ENCODE measurements at regions not wholly inside any gene's neighbourhood (a gene's known extent, or its start where the extent isn't known, plus 50 kb on each side); places are given as distances from the start of the nearest gene placed in this dataset.
A peak's percentile ranks its signal among the peaks of the same experiment; 100 is the strongest.

DNA sequence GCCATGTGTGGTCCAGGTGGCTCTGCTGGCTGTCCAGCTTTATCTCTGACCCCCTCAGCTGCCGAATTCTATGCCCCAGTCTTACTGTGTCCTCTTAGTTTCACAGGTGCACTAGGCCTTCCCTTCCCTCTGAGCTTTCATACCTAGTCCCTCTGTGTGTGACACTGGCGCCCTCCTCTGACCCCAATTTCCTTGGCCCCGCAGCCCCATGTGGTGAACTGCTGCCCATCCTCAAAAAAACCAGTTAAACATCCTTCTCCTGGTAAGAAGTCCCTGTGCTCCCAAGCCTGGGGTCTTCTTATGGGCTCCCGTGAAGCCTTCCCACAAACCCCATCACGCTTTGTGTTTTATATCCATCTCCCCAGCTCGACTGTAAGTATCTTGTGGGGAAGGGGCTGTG lies 93.9 kb upstream of the TSPAN2 start:
- Histone ChIP-seq H3K36me3 (ENCODE audit: control insufficient read depth, insufficient read depth, low read length) (no peaks in the 10 kb centered on the region), H3K9me3 (ENCODE audit: control insufficient read depth, insufficient read depth, low read length) (no peaks in the 10 kb centered on the region), H3K27me3 (ENCODE audit: control insufficient read depth, insufficient read depth, low read length) (no peaks in the 10 kb centered on the region), H3K27ac (ENCODE audit: low read depth, low read length) (no peak overlapping the region), H3K4me1 (ENCODE audit: control insufficient read depth, insufficient read depth, low read length) (peaks cover 16% of the 10 kb centered on the region), H3K4me3 (ENCODE audit: low read depth, low read length) (no peak overlapping the region)
- DNase-seq (ENCODE audit: low read depth in 4 of 6, low spot score in 6 of 6) = no peak
- 94% methylated on average over 3 of the region's 6 CpGs for WGBS (ENCODE audit: insufficient coverage)

GRCh38 chr1:115182012-115182715 lies 92.9 kb upstream of the TSPAN2 start:
- Histone ChIP-seq H3K4me3 (ENCODE audit: low read depth, low read length) (no peak overlapping the region), H3K27ac (ENCODE audit: low read depth, low read length) (no peak overlapping the region), H3K27me3 (ENCODE audit: control insufficient read depth, insufficient read depth, low read length) (no peaks in the 10 kb centered on the region), H3K9me3 (ENCODE audit: control insufficient read depth, insufficient read depth, low read length) (no peaks in the 10 kb centered on the region), H3K4me1 (ENCODE audit: control insufficient read depth, insufficient read depth, low read length) (peaks cover 16% of the 10 kb centered on the region), H3K36me3 (ENCODE audit: control insufficient read depth, insufficient read depth, low read length) (no peaks in the 10 kb centered on the region)
- DNase-seq (ENCODE audit: low read depth in 4 of 6, low spot score in 6 of 6) = no peak
- WGBS (ENCODE audit: insufficient coverage) = 61% methylated on average over 3 of the region's 7 CpGs

DNA sequence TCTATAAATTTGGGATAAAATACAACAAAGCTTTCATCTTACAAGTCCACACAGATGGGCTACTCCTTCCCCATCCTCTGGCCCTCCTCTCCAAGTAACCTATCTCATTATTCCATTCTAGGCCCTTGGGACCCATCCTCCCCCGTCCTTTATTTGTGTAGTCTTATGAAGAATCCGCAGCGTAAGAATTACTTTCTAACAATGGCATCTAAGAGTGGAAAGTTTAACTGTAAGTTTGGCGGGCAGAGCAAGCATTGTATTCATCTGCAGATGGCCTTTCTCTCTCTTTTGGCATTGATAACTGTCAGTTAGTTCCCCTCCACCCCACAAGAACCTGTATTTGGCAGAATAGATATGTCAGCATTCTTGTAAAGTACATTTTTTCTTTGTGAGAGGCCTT lies 91.9 kb upstream of the TSPAN2 start:
- whole genome bisulfite sequencing (ENCODE audit: insufficient coverage) = no CpG with 5 or more reads among the region's 4 CpGs

DNA sequence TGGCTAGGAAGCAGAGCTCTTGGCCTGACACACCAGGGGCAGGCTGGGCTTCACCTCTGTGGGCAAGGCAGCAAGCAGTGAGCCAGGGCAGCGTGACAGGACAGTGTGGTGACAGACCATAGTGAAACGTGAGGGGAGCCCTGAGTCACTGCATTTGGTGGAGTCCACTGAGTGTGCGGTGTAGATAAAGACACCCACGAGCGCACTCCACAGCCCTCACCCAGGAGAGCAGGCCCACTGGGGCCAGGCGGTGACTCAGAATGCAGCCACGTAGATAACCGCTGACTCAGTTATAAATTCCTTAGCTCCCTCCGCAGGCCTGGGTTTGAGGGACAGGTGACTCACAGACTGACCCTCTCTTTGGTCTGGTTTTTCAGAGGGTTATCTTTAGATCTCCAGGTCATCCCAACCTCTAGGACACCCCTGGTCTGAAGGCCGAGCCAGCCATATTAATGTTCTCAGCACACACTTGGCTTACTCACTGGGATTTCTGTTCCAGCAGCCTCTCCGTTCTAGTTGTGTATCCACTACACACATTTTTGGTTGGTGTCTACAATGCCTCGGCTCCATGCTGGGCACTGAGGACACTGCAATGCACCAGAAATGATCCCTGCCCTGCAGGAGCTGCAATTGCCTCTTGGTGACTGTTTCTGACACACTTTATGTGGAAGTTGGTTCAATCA lies 90.2 kb upstream of the TSPAN2 start:
- no peak overlapping the region for H3K4me3 ChIP-seq (ENCODE audit: low read depth, low read length)
- no peak overlapping the region for H3K27ac ChIP-seq (ENCODE audit: low read depth, low read length)
- DNase-seq (ENCODE audit: low read depth in 4 of 6, low spot score in 6 of 6) = no peak
- no peaks in the 10 kb centered on the region for H3K9me3 ChIP-seq (ENCODE audit: control insufficient read depth, insufficient read depth, low read length)
- 94% methylated on average over 12 of the region's 12 CpGs for WGBS (ENCODE audit: insufficient coverage)
- no peaks in the 10 kb centered on the region for H3K36me3 ChIP-seq (ENCODE audit: control insufficient read depth, insufficient read depth, low read length)
- H3K4me1 ChIP-seq (ENCODE audit: control insufficient read depth, insufficient read depth, low read length) = peaks cover 4% of the 10 kb centered on the region
- H3K27me3 ChIP-seq (ENCODE audit: control insufficient read depth, insufficient read depth, low read length) = no peaks in the 10 kb centered on the region

More for the DNA sequence above, 91.9 kb upstream of the TSPAN2 start:
- Histone ChIP-seq H3K9me3 (ENCODE audit: control insufficient read depth, insufficient read depth, low read length) (no peaks in the 10 kb centered on the region), H3K4me3 (ENCODE audit: low read depth, low read length) (no peak overlapping the region), H3K36me3 (ENCODE audit: control insufficient read depth, insufficient read depth, low read length) (no peaks in the 10 kb centered on the region), H3K27me3 (ENCODE audit: control insufficient read depth, insufficient read depth, low read length) (no peaks in the 10 kb centered on the region), H3K27ac (ENCODE audit: low read depth, low read length) (no peak overlapping the region), H3K4me1 (ENCODE audit: control insufficient read depth, insufficient read depth, low read length) (peaks cover 11% of the 10 kb centered on the region)
- no peak for DNase-seq (ENCODE audit: low read depth in 4 of 6, low spot score in 6 of 6)

GRCh38 chr1:115176189-115176588 lies 86.9 kb upstream of the TSPAN2 start:
- H3K36me3 ChIP-seq (ENCODE audit: control insufficient read depth, insufficient read depth, low read length) = no peaks in the 10 kb centered on the region
- DNase-seq (ENCODE audit: low read depth in 4 of 6, low spot score in 6 of 6) = no peak
- no CpG with 5 or more reads among the region's 1 CpG for WGBS (ENCODE audit: insufficient coverage)
- peak overlapping the region; percentile 22 for H3K27ac ChIP-seq (ENCODE audit: low read depth, low read length)
- no peaks in the 10 kb centered on the region for H3K27me3 ChIP-seq (ENCODE audit: control insufficient read depth, insufficient read depth, low read length)
- H3K9me3 ChIP-seq (ENCODE audit: control insufficient read depth, insufficient read depth, low read length) = no peaks in the 10 kb centered on the region
- H3K4me3 ChIP-seq (ENCODE audit: low read depth, low read length) = no peak overlapping the region
- no peaks in the 10 kb centered on the region for H3K4me1 ChIP-seq (ENCODE audit: control insufficient read depth, insufficient read depth, low read length)

GRCh38 chr1:115175596-115175995 lies 86.3 kb upstream of the TSPAN2 start:
- H3K9me3 ChIP-seq (ENCODE audit: control insufficient read depth, insufficient read depth, low read length) = no peaks in the 10 kb centered on the region
- DNase-seq (ENCODE audit: low read depth in 4 of 6, low spot score in 6 of 6) = no peak
- no peaks in the 10 kb centered on the region for H3K27me3 ChIP-seq (ENCODE audit: control insufficient read depth, insufficient read depth, low read length)
- 62% methylated on average over 2 of the region's 2 CpGs for WGBS (ENCODE audit: insufficient coverage)
- no peaks in the 10 kb centered on the region for H3K4me1 ChIP-seq (ENCODE audit: control insufficient read depth, insufficient read depth, low read length)
- peak overlapping the region; percentile 22 for H3K27ac ChIP-seq (ENCODE audit: low read depth, low read length)
- no peak overlapping the region for H3K4me3 ChIP-seq (ENCODE audit: low read depth, low read length)
- no peaks in the 10 kb centered on the region for H3K36me3 ChIP-seq (ENCODE audit: control insufficient read depth, insufficient read depth, low read length)

DNA sequence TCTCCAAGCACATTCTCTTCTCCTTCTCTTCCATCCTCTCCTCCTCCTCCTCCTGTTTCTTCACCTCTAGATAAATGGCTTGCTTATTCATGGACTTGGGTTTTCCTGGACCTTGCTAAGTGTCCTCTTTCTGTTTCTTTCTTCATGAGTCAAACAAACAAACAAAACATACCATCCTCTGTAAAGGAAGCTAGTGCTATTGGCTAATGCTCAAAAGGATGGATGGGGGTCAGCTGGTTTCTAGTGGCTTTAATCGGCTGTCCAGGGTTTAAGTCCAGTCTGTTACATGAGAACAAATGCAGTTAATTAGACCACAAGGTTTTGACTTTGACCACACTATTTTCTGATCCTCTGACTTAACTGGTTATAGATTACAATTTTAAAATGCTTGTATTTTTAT lies 83.8 kb upstream of the TSPAN2 start:
- whole genome bisulfite sequencing (ENCODE audit: insufficient coverage) = no CpG with 5 or more reads among the region's 1 CpG

GRCh38 chr1:115172270-115172669 lies 83.0 kb upstream of the TSPAN2 start:
- no peak overlapping the region for H3K27ac ChIP-seq (ENCODE audit: low read depth, low read length)
- no peak for DNase-seq (ENCODE audit: low read depth in 4 of 6, low spot score in 6 of 6)
- H3K4me1 ChIP-seq (ENCODE audit: control insufficient read depth, insufficient read depth, low read length) = no peaks in the 10 kb centered on the region
- no CpG with 5 or more reads among the region's 2 CpGs for whole genome bisulfite sequencing (ENCODE audit: insufficient coverage)
- H3K9me3 ChIP-seq (ENCODE audit: control insufficient read depth, insufficient read depth, low read length) = no peaks in the 10 kb centered on the region
- H3K36me3 ChIP-seq (ENCODE audit: control insufficient read depth, insufficient read depth, low read length) = no peaks in the 10 kb centered on the region
- H3K27me3 ChIP-seq (ENCODE audit: control insufficient read depth, insufficient read depth, low read length) = no peaks in the 10 kb centered on the region
- no peak overlapping the region for H3K4me3 ChIP-seq (ENCODE audit: low read depth, low read length)

More for the DNA sequence above, 83.8 kb upstream of the TSPAN2 start:
- Histone ChIP-seq H3K9me3 (ENCODE audit: control insufficient read depth, insufficient read depth, low read length) (no peaks in the 10 kb centered on the region), H3K27me3 (ENCODE audit: control insufficient read depth, insufficient read depth, low read length) (no peaks in the 10 kb centered on the region), H3K36me3 (ENCODE audit: control insufficient read depth, insufficient read depth, low read length) (no peaks in the 10 kb centered on the region), H3K4me1 (ENCODE audit: control insufficient read depth, insufficient read depth, low read length) (no peaks in the 10 kb centered on the region), H3K4me3 (ENCODE audit: low read depth, low read length) (no peak overlapping the region), H3K27ac (ENCODE audit: low read depth, low read length) (no peak overlapping the region)
- no peak for DNase-seq (ENCODE audit: low read depth in 4 of 6, low spot score in 6 of 6)

DNA sequence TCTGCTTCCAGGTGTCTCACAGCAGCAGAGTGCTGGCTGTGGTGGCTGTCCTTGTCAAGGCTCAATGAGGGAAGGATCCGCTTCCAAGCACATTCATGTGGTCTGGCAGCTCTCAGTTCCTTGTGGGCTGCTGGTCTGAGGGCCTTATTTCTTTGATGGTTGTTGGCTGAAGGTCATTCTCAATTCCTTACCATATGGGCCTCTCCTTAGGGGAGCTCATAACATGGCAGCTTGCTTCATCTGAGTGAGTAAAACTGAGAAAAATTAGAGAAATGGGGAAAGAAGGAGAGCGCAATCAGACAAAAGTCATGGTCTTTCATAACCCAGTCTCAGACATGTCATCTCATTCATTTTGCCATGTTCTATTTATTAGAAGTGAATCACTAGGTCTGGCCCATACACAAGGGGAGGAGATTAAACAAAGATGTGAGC lies 81.7 kb upstream of the TSPAN2 start:
- H3K36me3 ChIP-seq (ENCODE audit: control insufficient read depth, insufficient read depth, low read length) = no peaks in the 10 kb centered on the region
- WGBS (ENCODE audit: insufficient coverage) = 80% methylated on average over 1 of the region's 2 CpGs

GRCh38 chr1:115170377-115170776 lies 81.1 kb upstream of the TSPAN2 start:
- H3K36me3 ChIP-seq (ENCODE audit: control insufficient read depth, insufficient read depth, low read length) = no peaks in the 10 kb centered on the region
- H3K27me3 ChIP-seq (ENCODE audit: control insufficient read depth, insufficient read depth, low read length) = no peaks in the 10 kb centered on the region
- no peaks in the 10 kb centered on the region for H3K4me1 ChIP-seq (ENCODE audit: control insufficient read depth, insufficient read depth, low read length)
- H3K27ac ChIP-seq (ENCODE audit: low read depth, low read length) = no peak overlapping the region
- no peak overlapping the region for H3K4me3 ChIP-seq (ENCODE audit: low read depth, low read length)
- DNase-seq (ENCODE audit: low read depth in 4 of 6, low spot score in 6 of 6) = no peak
- no CpG with 5 or more reads among the region's 1 CpG for whole genome bisulfite sequencing (ENCODE audit: insufficient coverage)
- H3K9me3 ChIP-seq (ENCODE audit: control insufficient read depth, insufficient read depth, low read length) = no peaks in the 10 kb centered on the region

More for the DNA sequence above, 81.7 kb upstream of the TSPAN2 start:
- H3K9me3 ChIP-seq (ENCODE audit: control insufficient read depth, insufficient read depth, low read length) = no peaks in the 10 kb centered on the region
- no peaks in the 10 kb centered on the region for H3K4me1 ChIP-seq (ENCODE audit: control insufficient read depth, insufficient read depth, low read length)
- no peak for DNase-seq (ENCODE audit: low read depth in 4 of 6, low spot score in 6 of 6)
- no peak overlapping the region for H3K4me3 ChIP-seq (ENCODE audit: low read depth, low read length)
- H3K27me3 ChIP-seq (ENCODE audit: control insufficient read depth, insufficient read depth, low read length) = no peaks in the 10 kb centered on the region
- no peak overlapping the region for H3K27ac ChIP-seq (ENCODE audit: low read depth, low read length)
